D721Med (cell line): ENCODE measurements at regions not wholly inside any gene's neighbourhood (a gene's known extent, or its start where the extent isn't known, plus 50 kb on each side); places are given as distances from the start of the nearest gene placed in this dataset.

Experiments
- DNase-seq: peaks from one replicate; pipeline ENCODE4 v3.0.0; 2011; ENCODE audit warnings: low spot score; ENCODE audit not compliant: insufficient read length
- FAIRE-seq: peaks from 2 replicates; lab custom pipeline; 2011; peaks lifted over from hg19 to GRCh38; lab: Jason Lieb, UNC
- TF ChIP-seq, protein P1 (sequence below): IDR thresholded peaks from 2 replicates; pipeline ENCODE4 v1.5.1; 2012; ENCODE audit warnings: mild to moderate bottlenecking, control low read depth; ENCODE audit not compliant: insufficient read depth; ENCODE audit errors: missing control alignments

DNA sequence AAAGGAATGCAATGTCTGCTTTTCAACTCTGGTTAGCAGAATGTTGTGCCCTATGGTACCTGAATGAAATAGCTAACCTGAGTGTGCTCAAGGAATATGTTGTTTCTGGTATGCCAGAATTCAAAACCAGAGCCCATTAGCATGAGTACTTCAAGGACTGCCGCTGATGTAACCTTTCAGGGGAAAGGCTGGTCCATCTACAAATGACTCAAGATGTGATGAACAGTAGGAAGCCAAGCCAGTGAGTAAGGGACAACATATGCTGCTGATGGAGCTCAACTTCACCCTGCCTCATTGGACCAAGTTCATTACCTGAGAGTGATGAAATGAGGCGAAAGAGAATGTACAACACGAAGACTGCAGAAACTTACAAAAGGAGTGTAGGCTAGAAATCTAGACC lies 95.7 kb upstream of the BMP2 start:
- DNase-seq, result no peak
- TF ChIP-seq, protein P1, sequence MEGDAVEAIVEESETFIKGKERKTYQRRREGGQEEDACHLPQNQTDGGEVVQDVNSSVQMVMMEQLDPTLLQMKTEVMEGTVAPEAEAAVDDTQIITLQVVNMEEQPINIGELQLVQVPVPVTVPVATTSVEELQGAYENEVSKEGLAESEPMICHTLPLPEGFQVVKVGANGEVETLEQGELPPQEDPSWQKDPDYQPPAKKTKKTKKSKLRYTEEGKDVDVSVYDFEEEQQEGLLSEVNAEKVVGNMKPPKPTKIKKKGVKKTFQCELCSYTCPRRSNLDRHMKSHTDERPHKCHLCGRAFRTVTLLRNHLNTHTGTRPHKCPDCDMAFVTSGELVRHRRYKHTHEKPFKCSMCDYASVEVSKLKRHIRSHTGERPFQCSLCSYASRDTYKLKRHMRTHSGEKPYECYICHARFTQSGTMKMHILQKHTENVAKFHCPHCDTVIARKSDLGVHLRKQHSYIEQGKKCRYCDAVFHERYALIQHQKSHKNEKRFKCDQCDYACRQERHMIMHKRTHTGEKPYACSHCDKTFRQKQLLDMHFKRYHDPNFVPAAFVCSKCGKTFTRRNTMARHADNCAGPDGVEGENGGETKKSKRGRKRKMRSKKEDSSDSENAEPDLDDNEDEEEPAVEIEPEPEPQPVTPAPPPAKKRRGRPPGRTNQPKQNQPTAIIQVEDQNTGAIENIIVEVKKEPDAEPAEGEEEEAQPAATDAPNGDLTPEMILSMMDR, result no peak
- no peak for FAIRE-seq

DNA sequence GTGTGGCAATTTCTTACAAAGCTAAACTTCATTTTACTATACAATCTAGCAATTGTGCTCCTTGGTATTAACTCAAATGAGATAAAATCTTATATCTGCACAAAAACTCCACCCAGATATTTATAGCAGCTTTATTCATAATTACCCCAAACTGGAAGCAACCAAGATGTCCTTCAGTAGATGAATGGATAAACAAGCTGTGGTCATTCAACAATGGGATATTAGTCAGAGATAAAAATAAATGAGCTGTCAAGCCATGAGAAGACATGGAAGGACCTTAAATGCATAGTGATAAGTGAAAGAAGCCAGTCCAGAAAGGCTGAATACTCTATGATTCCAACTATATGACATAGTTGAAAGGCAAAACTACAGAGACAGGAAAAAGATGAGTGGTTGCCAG lies 98.9 kb upstream of the BMP2 start:
- TF ChIP-seq, protein P1, result no peak
- DNase-seq (no peak), FAIRE-seq (no peak)

DNA sequence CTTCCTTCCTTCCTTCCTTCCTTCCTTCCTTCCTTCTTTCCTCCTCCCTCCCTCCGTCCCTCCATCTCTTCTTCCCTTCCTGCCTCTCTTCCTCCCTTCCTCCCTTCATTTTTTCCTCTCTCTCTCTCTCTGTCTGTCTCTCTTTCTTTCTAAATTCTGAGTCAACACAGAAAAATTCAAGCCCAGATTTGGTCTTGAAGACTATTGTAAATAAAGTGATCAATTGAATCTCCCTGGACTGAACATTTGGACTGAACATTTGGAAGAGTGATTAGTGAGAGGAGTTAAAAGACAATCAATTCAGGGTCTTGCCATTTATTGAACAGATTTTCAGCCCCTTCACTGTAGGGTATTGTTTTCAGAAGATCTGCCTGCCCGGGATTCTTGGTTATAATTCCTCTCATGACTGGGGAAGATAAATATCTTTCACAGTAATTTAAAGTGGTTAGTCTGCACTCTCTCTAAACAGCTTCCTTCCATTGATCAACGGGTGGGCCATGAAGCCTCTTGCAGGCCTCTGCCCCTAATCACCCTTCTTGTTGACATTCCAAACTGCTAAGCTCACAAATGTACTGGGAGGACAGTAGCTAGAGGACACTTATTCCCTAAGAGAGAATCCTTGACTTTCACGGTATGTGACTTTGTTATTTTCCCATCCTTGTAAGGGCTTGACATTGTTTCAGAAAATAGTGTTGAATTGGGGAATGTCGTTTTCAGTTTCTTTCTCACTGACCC lies 101.7 kb upstream of the BMP2 start:
- FAIRE-seq (no peak), DNase-seq (no peak)
- TF ChIP-seq, protein P1, result no peak

DNA sequence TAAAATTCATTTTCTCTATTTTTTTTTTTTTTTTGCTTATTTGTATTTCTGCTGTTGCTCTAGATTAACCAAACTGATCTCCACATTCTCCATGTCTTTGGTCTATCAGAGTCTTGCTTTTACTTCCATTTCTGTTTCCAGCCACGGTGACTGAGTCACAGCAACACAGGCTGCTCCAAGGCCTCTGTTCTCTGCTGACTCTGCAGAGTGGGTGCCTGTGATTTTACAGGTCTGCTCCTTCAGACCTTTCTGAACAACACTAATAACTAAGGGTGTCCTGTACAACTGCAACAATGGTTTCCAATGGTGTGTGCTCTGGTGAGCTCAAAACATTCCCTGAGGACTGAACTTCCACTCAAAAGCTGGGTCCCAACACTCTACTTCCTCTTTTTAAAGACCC lies 102.3 kb upstream of the BMP2 start:
- no peak for DNase-seq

DNA sequence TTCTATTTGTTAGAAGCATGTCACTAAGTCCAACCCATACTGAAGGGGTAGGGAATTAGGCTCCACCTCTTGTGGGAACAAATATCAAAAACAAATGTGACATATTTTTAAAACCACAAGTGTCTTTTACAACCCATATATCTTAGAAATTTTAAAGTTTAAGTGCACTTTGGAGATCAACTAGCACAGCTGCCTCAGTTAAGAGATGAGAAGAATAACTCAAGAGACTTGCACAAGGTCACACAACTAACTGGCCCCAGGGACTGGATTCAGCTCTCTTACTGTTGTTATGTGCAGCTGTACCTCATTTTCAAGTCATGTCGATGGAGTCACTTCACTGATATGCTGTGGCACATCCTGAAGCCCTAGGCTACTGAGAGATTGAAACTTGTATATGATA lies 102.9 kb upstream of the BMP2 start:
- no peak for FAIRE-seq
- DNase-seq, result no peak
- TF ChIP-seq, protein P1, result no peak

More for the DNA sequence above, 102.3 kb upstream of the BMP2 start:
- no peak for FAIRE-seq
- TF ChIP-seq, protein P1, result no peak

DNA sequence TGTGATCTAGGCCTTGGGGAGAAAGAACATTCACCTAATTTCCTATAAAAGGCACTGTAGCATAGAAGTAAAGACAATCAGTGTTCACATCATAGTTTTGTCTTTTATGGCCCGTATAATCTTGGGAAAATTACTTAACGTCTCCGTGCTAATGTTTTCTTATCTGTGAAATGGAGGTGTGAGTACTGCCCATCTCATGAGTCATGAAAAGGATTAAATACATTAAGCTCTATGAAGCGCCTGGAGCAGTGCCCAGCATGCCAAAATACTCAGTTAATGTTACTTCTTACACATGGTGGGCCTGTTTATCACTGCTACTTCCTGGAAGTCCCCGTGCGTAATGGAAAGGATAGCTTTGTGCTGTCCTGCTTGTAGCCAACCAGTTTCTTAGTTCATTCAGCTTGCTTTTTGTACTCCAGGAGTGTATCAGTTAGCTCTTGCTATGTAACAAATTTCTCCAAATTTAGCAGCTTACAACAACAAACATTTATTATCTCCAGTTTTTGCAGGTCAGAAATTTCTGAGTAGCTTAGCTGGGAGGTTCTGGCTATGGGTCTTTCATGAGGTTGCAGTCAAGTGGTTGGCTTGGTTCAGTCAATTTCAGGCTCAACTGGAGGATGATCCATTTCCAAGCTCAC lies 103.6 kb upstream of the BMP2 start:
- DNase-seq (no peak), FAIRE-seq (no peak)
- TF ChIP-seq, protein P1, result no peak

DNA sequence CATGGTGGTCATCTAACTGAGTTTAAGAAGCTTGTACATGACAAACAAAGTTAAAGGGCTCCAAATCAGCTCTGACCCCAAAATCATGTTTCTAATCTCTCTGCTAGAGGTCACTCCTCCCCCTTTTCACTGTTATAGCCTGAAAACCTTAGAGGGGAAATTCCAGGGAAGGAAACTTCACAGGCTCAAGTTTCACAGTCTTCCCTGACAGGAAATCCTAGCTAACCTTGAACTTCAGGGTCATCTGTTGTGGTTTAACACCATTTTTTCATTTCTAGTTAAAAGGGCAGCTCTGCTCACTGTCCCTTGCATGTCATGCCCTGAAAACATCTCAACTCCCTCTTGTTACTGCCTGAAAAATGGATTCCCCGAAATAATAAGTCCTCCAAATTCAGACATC lies 104.4 kb upstream of the BMP2 start:
- DNase-seq (no peak), FAIRE-seq (no peak)
- TF ChIP-seq, protein P1, result no peak
